ENCODE measurements at regions not wholly inside any gene's neighbourhood (a gene's known extent, or its start where the extent isn't known, plus 50 kb on each side); places are given as distances from the start of the nearest gene placed in this dataset.

GRCh38 chr5:29337030-29337429 is 1856.5 kb upstream of the CDH6 start:
- TF ChIP-seq CTCF (IDR thresholded peaks at IDR 0.05) (no peak), POLR2AphosphoS5 (IDR thresholded peaks at IDR 0.05) (no peak)
